ENCODE measurements at regions not wholly inside any gene's neighbourhood (a gene's known extent, or its start where the extent isn't known, plus 50 kb on each side); places are given as distances from the start of the nearest gene placed in this dataset.

DNA sequence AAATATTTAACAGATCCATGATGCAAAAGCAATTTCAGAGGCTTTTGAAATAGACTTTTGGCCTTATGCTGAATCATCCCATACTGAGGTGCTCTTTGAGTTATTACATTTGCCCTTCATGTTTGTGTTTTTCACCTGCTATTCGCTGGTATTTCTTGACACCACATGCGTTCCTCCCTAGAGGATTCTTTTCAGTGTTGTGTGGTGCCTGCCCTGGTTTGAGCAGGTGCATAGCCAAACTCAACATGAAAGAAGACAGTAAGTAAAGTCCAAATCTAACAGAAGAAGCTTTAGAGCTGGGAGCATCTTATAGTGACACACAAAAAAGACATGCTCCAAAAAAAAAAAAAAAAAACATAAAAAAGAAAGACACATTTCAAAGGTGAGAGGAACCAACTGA, 796.3 kb downstream of the SEMA5A start:
- Histone ChIP-seq H4K20me1 (ENCODE audit: insufficient read depth, low read length) (no peaks in the 10 kb centered on the region), H3K9me2 (ENCODE audit: low read depth, low read length) (no peaks in the 10 kb centered on the region), H3K9ac (ENCODE audit: low read length) (no peak overlapping the region), H3F3A (ENCODE audit: insufficient read depth, low read length) (no peaks in the 10 kb centered on the region), H3K79me2 (ENCODE audit: insufficient read depth, low read length) (no peaks in the 10 kb centered on the region), H3K36me3 (ENCODE audit: insufficient read depth, low read length) (no peaks in the 10 kb centered on the region), H3K4me2 (ENCODE audit: low read length) (no peak overlapping the region), H2AFZ (ENCODE audit: low read length) (no peak overlapping the region), H3K9me3 (ENCODE audit: low read length) (no peaks in the 10 kb centered on the region), H3K4me3 (ENCODE audit: low read depth, low read length, poor library complexity, severe bottlenecking) (no peak overlapping the region), H3K27ac (ENCODE audit: low read depth, low read length, poor library complexity, severe bottlenecking) (no peak overlapping the region), H3K27me3 (ENCODE audit: insufficient read depth, low read length) (no peaks in the 10 kb centered on the region), H3K4me1 (ENCODE audit: insufficient read depth, low read length, severe bottlenecking) (no peaks in the 10 kb centered on the region)
- no peak for TF ChIP-seq EZH2 (IDR thresholded peaks at IDR 0.05; ENCODE audit: borderline replicate concordance, low read length)
- TF ChIP-seq, protein P1, sequence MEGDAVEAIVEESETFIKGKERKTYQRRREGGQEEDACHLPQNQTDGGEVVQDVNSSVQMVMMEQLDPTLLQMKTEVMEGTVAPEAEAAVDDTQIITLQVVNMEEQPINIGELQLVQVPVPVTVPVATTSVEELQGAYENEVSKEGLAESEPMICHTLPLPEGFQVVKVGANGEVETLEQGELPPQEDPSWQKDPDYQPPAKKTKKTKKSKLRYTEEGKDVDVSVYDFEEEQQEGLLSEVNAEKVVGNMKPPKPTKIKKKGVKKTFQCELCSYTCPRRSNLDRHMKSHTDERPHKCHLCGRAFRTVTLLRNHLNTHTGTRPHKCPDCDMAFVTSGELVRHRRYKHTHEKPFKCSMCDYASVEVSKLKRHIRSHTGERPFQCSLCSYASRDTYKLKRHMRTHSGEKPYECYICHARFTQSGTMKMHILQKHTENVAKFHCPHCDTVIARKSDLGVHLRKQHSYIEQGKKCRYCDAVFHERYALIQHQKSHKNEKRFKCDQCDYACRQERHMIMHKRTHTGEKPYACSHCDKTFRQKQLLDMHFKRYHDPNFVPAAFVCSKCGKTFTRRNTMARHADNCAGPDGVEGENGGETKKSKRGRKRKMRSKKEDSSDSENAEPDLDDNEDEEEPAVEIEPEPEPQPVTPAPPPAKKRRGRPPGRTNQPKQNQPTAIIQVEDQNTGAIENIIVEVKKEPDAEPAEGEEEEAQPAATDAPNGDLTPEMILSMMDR (IDR thresholded peaks at IDR 0.05; ENCODE audit: low read length) = no peak

DNA sequence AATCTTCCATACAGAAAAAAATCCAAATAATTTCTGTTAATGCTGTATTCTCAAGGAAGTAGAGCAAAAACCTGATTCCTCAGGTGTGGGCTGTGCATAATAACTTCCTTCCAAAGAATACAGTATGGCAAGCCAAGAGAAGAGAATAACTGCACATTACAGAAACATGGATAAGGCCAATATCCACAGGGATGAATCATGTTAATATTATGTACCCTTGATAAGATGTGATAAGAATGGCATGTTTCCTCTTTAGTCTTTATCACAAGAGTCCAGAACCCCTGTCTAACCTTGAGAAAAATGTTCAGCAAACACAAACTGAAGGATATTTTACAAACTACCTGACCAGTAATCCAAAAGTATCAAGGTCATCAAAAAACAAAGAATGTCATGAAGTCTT, 795.8 kb downstream of the SEMA5A start:
- H3K9ac ChIP-seq (ENCODE audit: low read length) = no peak overlapping the region
- no peak overlapping the region for H3K4me3 ChIP-seq (ENCODE audit: low read depth, low read length, poor library complexity, severe bottlenecking)
- no peaks in the 10 kb centered on the region for H3K4me1 ChIP-seq (ENCODE audit: insufficient read depth, low read length, severe bottlenecking)
- no peak overlapping the region for H2AFZ ChIP-seq (ENCODE audit: low read length)
- H3K9me3 ChIP-seq (ENCODE audit: low read length) = no peaks in the 10 kb centered on the region
- no peaks in the 10 kb centered on the region for H4K20me1 ChIP-seq (ENCODE audit: insufficient read depth, low read length)
- H3K36me3 ChIP-seq (ENCODE audit: insufficient read depth, low read length) = no peaks in the 10 kb centered on the region
- H3K9me2 ChIP-seq (ENCODE audit: low read depth, low read length) = no peaks in the 10 kb centered on the region
- H3K79me2 ChIP-seq (ENCODE audit: insufficient read depth, low read length) = no peaks in the 10 kb centered on the region
- no peak overlapping the region for H3K4me2 ChIP-seq (ENCODE audit: low read length)
- H3K27ac ChIP-seq (ENCODE audit: low read depth, low read length, poor library complexity, severe bottlenecking) = no peak overlapping the region
- TF ChIP-seq, protein P1 (IDR thresholded peaks at IDR 0.05; ENCODE audit: low read length) = no peak
- H3K27me3 ChIP-seq (ENCODE audit: insufficient read depth, low read length) = no peaks in the 10 kb centered on the region
- no peaks in the 10 kb centered on the region for H3F3A ChIP-seq (ENCODE audit: insufficient read depth, low read length)

DNA sequence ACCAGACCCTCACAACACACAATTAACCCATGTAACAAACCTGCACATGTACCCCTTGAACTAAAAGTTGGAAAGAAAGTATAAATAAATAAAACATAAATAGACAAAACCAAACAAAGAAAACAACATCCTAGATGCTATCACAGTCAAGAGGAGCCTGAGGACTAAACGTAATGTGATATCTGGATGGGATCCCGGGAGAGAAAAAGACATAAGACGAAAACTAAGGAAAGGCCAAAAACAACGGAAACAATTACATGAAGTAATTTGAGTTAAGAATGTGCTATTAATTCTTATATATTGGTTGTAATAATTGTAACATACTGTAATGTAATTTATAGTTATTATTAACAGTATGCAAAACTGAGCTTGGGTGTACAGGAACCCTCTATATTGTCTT, 793.9 kb downstream of the SEMA5A start:
- Histone ChIP-seq H3K27ac (ENCODE audit: low read depth, low read length, poor library complexity, severe bottlenecking) (no peak overlapping the region), H3K9me2 (ENCODE audit: low read depth, low read length) (no peaks in the 10 kb centered on the region), H2AFZ (ENCODE audit: low read length) (no peak overlapping the region), H3K4me3 (ENCODE audit: low read depth, low read length, poor library complexity, severe bottlenecking) (no peak overlapping the region), H3K4me1 (ENCODE audit: insufficient read depth, low read length, severe bottlenecking) (no peaks in the 10 kb centered on the region), H3K9ac (ENCODE audit: low read length) (no peak overlapping the region), H3K36me3 (ENCODE audit: insufficient read depth, low read length) (no peaks in the 10 kb centered on the region), H3K79me2 (ENCODE audit: insufficient read depth, low read length) (no peaks in the 10 kb centered on the region), H3K4me2 (ENCODE audit: low read length) (no peak overlapping the region), H3F3A (ENCODE audit: insufficient read depth, low read length) (no peaks in the 10 kb centered on the region), H3K27me3 (ENCODE audit: insufficient read depth, low read length) (no peaks in the 10 kb centered on the region), H3K9me3 (ENCODE audit: low read length) (no peaks in the 10 kb centered on the region), H4K20me1 (ENCODE audit: insufficient read depth, low read length) (no peaks in the 10 kb centered on the region)
- TF ChIP-seq, protein P1 (IDR thresholded peaks at IDR 0.05; ENCODE audit: low read length) = no peak
- no peak for TF ChIP-seq EZH2 (IDR thresholded peaks at IDR 0.05; ENCODE audit: borderline replicate concordance, low read length)

All from OCI-LY1 (cell line).